HCT116 (cell line): ENCODE measurements at regions not wholly inside any gene's neighbourhood (a gene's known extent, or its start where the extent isn't known, plus 50 kb on each side); places are given as distances from the start of the nearest gene placed in this dataset.

ENCODE experiments used
- TF ChIP-seq, protein P1 (sequence below): IDR thresholded peaks from 2 replicates; pipeline ENCODE4 v1.6.1; 2012; ENCODE audit warnings: low read depth
- TF ChIP-seq, protein P2 (sequence below), 3 experiments: fragments of 200-600 bp in 1 of 3; sonication (generic) in 1 of 3; IDR thresholded peaks in 2 of 3; conservative IDR thresholded peaks in 1 of 3; 2 replicates each; pipeline ENCODE4 v1.5.1; 2012 to 2017; ENCODE audit warnings: low read depth in 2 of 3, low read length in 2 of 3, antibody characterized with exemption in 1 of 3, borderline replicate concordance in 1 of 3, control low read depth in 1 of 3, mild to moderate bottlenecking in 1 of 3, mixed read lengths in 1 of 3, mixed run types in 1 of 3, moderate library complexity in 1 of 3; ENCODE audit not compliant: insufficient read depth in 1 of 3

DNA sequence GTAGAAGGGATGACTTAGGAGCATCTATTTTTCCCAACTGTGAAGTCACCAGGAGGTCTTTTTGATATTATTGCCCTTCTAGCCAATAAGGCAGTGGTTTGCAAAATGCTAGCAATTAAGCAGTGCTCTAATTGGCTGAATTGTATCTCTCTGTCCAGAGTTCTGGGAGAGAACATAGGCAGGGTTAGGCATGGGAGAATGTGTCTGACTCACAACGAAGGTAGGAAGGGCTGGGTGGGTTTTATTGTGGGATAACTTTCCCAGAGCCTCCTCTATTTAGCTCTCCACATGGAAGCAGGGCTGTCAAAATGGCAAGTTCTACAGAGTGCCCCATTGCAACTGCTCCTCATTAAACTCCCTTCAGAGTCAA, 415.9 kb upstream of the CADM1 start:
- TF ChIP-seq, protein P1, sequence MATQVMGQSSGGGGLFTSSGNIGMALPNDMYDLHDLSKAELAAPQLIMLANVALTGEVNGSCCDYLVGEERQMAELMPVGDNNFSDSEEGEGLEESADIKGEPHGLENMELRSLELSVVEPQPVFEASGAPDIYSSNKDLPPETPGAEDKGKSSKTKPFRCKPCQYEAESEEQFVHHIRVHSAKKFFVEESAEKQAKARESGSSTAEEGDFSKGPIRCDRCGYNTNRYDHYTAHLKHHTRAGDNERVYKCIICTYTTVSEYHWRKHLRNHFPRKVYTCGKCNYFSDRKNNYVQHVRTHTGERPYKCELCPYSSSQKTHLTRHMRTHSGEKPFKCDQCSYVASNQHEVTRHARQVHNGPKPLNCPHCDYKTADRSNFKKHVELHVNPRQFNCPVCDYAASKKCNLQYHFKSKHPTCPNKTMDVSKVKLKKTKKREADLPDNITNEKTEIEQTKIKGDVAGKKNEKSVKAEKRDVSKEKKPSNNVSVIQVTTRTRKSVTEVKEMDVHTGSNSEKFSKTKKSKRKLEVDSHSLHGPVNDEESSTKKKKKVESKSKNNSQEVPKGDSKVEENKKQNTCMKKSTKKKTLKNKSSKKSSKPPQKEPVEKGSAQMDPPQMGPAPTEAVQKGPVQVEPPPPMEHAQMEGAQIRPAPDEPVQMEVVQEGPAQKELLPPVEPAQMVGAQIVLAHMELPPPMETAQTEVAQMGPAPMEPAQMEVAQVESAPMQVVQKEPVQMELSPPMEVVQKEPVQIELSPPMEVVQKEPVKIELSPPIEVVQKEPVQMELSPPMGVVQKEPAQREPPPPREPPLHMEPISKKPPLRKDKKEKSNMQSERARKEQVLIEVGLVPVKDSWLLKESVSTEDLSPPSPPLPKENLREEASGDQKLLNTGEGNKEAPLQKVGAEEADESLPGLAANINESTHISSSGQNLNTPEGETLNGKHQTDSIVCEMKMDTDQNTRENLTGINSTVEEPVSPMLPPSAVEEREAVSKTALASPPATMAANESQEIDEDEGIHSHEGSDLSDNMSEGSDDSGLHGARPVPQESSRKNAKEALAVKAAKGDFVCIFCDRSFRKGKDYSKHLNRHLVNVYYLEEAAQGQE: no peak
- TF ChIP-seq, protein P2, sequence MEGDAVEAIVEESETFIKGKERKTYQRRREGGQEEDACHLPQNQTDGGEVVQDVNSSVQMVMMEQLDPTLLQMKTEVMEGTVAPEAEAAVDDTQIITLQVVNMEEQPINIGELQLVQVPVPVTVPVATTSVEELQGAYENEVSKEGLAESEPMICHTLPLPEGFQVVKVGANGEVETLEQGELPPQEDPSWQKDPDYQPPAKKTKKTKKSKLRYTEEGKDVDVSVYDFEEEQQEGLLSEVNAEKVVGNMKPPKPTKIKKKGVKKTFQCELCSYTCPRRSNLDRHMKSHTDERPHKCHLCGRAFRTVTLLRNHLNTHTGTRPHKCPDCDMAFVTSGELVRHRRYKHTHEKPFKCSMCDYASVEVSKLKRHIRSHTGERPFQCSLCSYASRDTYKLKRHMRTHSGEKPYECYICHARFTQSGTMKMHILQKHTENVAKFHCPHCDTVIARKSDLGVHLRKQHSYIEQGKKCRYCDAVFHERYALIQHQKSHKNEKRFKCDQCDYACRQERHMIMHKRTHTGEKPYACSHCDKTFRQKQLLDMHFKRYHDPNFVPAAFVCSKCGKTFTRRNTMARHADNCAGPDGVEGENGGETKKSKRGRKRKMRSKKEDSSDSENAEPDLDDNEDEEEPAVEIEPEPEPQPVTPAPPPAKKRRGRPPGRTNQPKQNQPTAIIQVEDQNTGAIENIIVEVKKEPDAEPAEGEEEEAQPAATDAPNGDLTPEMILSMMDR (IDR thresholded peaks at IDR 0.05 in 2 of 3, conservative IDR thresholded peaks at IDR 0.05 in 1 of 3; ENCODE audit: borderline replicate concordance in 1 of 3, insufficient read depth in 1 of 3, low read depth in 2 of 3, low read length in 2 of 3): no peak
